ENCODE measurements at regions not wholly inside any gene's neighbourhood (a gene's known extent, or its start where the extent isn't known, plus 50 kb on each side); places are given as distances from the start of the nearest gene placed in this dataset.

GRCh38 chr5:112566251-112566650 is 147.2 kb upstream of the EPB41L4A start:
- TF ChIP-seq CTCF (conservative IDR thresholded peaks at IDR 0.05) (no peak), ZFX (IDR thresholded peaks at IDR 0.05) (no peak)
- H3K27ac ChIP-seq, result no peak overlapping the region

- no peak overlapping the region for H3K27ac ChIP-seq
- TF ChIP-seq CTCF (conservative IDR thresholded peaks at IDR 0.05) (no peak), ZFX (IDR thresholded peaks at IDR 0.05) (no peak)
Measured at GRCh38 chr5:112569596-112569995, 150.5 kb upstream of the EPB41L4A start.

- H3K27ac ChIP-seq, result no peak overlapping the region
- TF ChIP-seq ZFX (IDR thresholded peaks at IDR 0.05), result no peak
- TF ChIP-seq CTCF (conservative IDR thresholded peaks at IDR 0.05), result no peak
Measured at GRCh38 chr5:112570708-112571444, 151.8 kb upstream of the EPB41L4A start.

- H3K27ac ChIP-seq, result no peak overlapping the region
- TF ChIP-seq ZFX (IDR thresholded peaks at IDR 0.05) (no peak), CTCF (conservative IDR thresholded peaks at IDR 0.05) (no peak)
Measured at GRCh38 chr5:112573441-112573840, 154.4 kb upstream of the EPB41L4A start.

GRCh38 chr5:112574536-112574935 is 155.5 kb upstream of the EPB41L4A start:
- H3K27ac ChIP-seq, result no peak overlapping the region
- TF ChIP-seq CTCF (conservative IDR thresholded peaks at IDR 0.05) (no peak), ZFX (IDR thresholded peaks at IDR 0.05) (no peak)

- no peak for TF ChIP-seq ZFX (IDR thresholded peaks at IDR 0.05)
- no peak for TF ChIP-seq CTCF (conservative IDR thresholded peaks at IDR 0.05)
- H3K27ac ChIP-seq, result no peak overlapping the region
Measured at GRCh38 chr5:112576298-112576925, 157.3 kb upstream of the EPB41L4A start.

- no peak overlapping the region for H3K27ac ChIP-seq
- TF ChIP-seq CTCF (conservative IDR thresholded peaks at IDR 0.05) (no peak), ZFX (IDR thresholded peaks at IDR 0.05) (no peak)
Measured at GRCh38 chr5:112579599-112580170, 158.0 kb upstream of the APC start.

Data from C4-2B (cell line).